GM23338 (cell line): ENCODE measurements at regions not wholly inside any gene's neighbourhood (a gene's known extent, or its start where the extent isn't known, plus 50 kb on each side); places are given as distances from the start of the nearest gene placed in this dataset.

Source experiments
- ATAC-seq: fragments of 200-7000 bp; cut with Tn5 transposase; 3 replicates; pipeline ENCODE4 v1.9.1; 2020
- DNase-seq: peaks from one replicate; pipeline ENCODE4 v3.0.0-alpha.2; 2015; ENCODE audit warnings: low spot score
- H2AFZ ChIP-seq: fragments of 200-600 bp; sonication (generic); 2 replicates; pipeline ENCODE4 v1.8.0; 2016; ENCODE audit warnings: antibody characterized with exemption, mild to moderate bottlenecking, moderate library complexity
- H3F3A ChIP-seq: fragments of 200-600 bp; sonication (generic); replicated peaks from 2 replicates; pipeline ENCODE4 v1.8.0; 2017; ENCODE audit warnings: antibody characterized with exemption, mixed run types, low read depth
- H3K27ac ChIP-seq: fragments of 200-600 bp; sonication (generic); 2 replicates; pipeline ENCODE4 v1.6.1; 2016; ENCODE audit warnings: low read depth
- H3K27me3 ChIP-seq: fragments of 200-600 bp; sonication (generic); 2 replicates; pipeline ENCODE4 v1.8.0; 2016; ENCODE audit warnings: mild to moderate bottlenecking, mixed run types, moderate library complexity; ENCODE audit not compliant: insufficient read depth
- H3K36me3 ChIP-seq: fragments of 200-600 bp; sonication (generic); 2 replicates; pipeline ENCODE4 v1.8.0; 2016; ENCODE audit warnings: mild to moderate bottlenecking; ENCODE audit not compliant: insufficient read depth
- H3K4me1 ChIP-seq: fragments of 200-600 bp; sonication (generic); 2 replicates; pipeline ENCODE4 v1.8.0; 2016; ENCODE audit warnings: mild to moderate bottlenecking, moderate library complexity; ENCODE audit not compliant: insufficient read depth
- H3K4me2 ChIP-seq: fragments of 200-600 bp; sonication (generic); 2 replicates; pipeline ENCODE4 v1.7.1; 2017; ENCODE audit warnings: mixed run types
- H3K4me3 ChIP-seq: fragments of 200-600 bp; sonication (generic); 2 replicates; pipeline ENCODE4 v1.6.1; 2016; ENCODE audit warnings: mixed run types
- H3K79me2 ChIP-seq: fragments of 200-600 bp; sonication (generic); replicated peaks from 2 replicates; pipeline ENCODE4 v1.8.0; 2017; ENCODE audit warnings: mild to moderate bottlenecking; ENCODE audit not compliant: insufficient read depth
- H3K9me2 ChIP-seq: fragments of 200-600 bp; sonication (generic); 2 replicates; pipeline ENCODE4 v1.8.0; 2017; ENCODE audit not compliant: insufficient read depth
- H4K20me1 ChIP-seq: fragments of 200-600 bp; sonication (generic); replicated peaks from 2 replicates; pipeline ENCODE4 v1.8.0; 2017; ENCODE audit warnings: mild to moderate bottlenecking; ENCODE audit not compliant: insufficient read depth
- H3K27ac Mint-ChIP-seq: 2 replicates; pipeline ENCODE4 v1.8.0; 2020; ENCODE audit warnings: inconsistent platforms, mild to moderate bottlenecking, moderate library complexity, mixed read lengths
- H3K27me3 Mint-ChIP-seq: 3 replicates; pipeline ENCODE4 v1.8.0; 2022; ENCODE audit warnings: low read depth, mild to moderate bottlenecking, moderate library complexity, mixed read lengths, inconsistent platforms; ENCODE audit not compliant: insufficient read depth, poor library complexity
- H3K36me3 Mint-ChIP-seq: 3 replicates; pipeline ENCODE4 v1.8.0; 2021; ENCODE audit warnings: low read depth, mild to moderate bottlenecking, inconsistent platforms, moderate library complexity, mixed read lengths
- H3K4me1 Mint-ChIP-seq: 3 replicates; pipeline ENCODE4 v1.8.0; 2020; ENCODE audit warnings: mild to moderate bottlenecking, inconsistent platforms, mixed read lengths
- H3K4me3 Mint-ChIP-seq: 3 replicates; pipeline ENCODE4 v1.8.0; 2021; ENCODE audit warnings: moderate library complexity, mild to moderate bottlenecking, inconsistent platforms, mixed read lengths
- H3K9me3 Mint-ChIP-seq: 3 replicates; pipeline ENCODE4 v1.8.0; 2020; ENCODE audit warnings: moderate library complexity, mild to moderate bottlenecking, inconsistent platforms, mixed read lengths
- EZH2 ChIP-seq: fragments of 200-600 bp; sonication (generic); IDR thresholded peaks from one replicate; pipeline ENCODE4 v1.8.0; 2017; ENCODE audit warnings: antibody characterized with exemption, mild to moderate bottlenecking, low read depth; ENCODE audit not compliant: unreplicated experiment
- JUNB ChIP-seq: IDR thresholded peaks from one replicate; pipeline ENCODE4 v1.6.1; 2016; ENCODE audit warnings: antibody characterized with exemption; ENCODE audit not compliant: unreplicated experiment
- NANOG ChIP-seq: IDR thresholded peaks from 2 replicates; pipeline ENCODE4 v1.6.1; 2016; ENCODE audit warnings: antibody characterized with exemption, borderline replicate concordance
- POLR2AphosphoS5 ChIP-seq: IDR thresholded peaks from 2 replicates; pipeline ENCODE4 v1.6.1; 2016; ENCODE audit warnings: antibody characterized with exemption, low read depth
- STAT1 ChIP-seq: IDR thresholded peaks from one replicate; pipeline ENCODE4 v1.6.1; 2016; ENCODE audit warnings: antibody characterized with exemption; ENCODE audit not compliant: unreplicated experiment
- ZNF331 ChIP-seq: fragments of 250-450 bp; sonication (Bioruptor Pico); IDR thresholded peaks from 2 replicates; pipeline ENCODE4 v1.5.0; 2020; ENCODE audit warnings: low read depth, mild to moderate bottlenecking, moderate library complexity
- ZNF462 ChIP-seq: fragments of 250-450 bp; sonication (Bioruptor Pico); IDR thresholded peaks from 2 replicates; pipeline ENCODE4 v1.5.0; 2020; ENCODE audit warnings: mild to moderate bottlenecking, moderate library complexity
- TF ChIP-seq, protein P1 (sequence below): IDR thresholded peaks from one replicate; pipeline ENCODE4 v1.6.1; 2018; ENCODE audit warnings: antibody characterized with exemption; ENCODE audit not compliant: unreplicated experiment
- TF ChIP-seq, protein P2 (sequence below): IDR thresholded peaks from 2 replicates; pipeline ENCODE4 v1.6.1; 2016; ENCODE audit warnings: antibody characterized with exemption

GRCh38 chr2:19690429-19690828 lies 211.4 kb downstream of the TTC32 start (continued):
- TF ChIP-seq, protein P1, sequence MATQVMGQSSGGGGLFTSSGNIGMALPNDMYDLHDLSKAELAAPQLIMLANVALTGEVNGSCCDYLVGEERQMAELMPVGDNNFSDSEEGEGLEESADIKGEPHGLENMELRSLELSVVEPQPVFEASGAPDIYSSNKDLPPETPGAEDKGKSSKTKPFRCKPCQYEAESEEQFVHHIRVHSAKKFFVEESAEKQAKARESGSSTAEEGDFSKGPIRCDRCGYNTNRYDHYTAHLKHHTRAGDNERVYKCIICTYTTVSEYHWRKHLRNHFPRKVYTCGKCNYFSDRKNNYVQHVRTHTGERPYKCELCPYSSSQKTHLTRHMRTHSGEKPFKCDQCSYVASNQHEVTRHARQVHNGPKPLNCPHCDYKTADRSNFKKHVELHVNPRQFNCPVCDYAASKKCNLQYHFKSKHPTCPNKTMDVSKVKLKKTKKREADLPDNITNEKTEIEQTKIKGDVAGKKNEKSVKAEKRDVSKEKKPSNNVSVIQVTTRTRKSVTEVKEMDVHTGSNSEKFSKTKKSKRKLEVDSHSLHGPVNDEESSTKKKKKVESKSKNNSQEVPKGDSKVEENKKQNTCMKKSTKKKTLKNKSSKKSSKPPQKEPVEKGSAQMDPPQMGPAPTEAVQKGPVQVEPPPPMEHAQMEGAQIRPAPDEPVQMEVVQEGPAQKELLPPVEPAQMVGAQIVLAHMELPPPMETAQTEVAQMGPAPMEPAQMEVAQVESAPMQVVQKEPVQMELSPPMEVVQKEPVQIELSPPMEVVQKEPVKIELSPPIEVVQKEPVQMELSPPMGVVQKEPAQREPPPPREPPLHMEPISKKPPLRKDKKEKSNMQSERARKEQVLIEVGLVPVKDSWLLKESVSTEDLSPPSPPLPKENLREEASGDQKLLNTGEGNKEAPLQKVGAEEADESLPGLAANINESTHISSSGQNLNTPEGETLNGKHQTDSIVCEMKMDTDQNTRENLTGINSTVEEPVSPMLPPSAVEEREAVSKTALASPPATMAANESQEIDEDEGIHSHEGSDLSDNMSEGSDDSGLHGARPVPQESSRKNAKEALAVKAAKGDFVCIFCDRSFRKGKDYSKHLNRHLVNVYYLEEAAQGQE, result no peak
- TF ChIP-seq POLR2AphosphoS5, result no peak
- TF ChIP-seq ZNF331 (CRISPR knock-in tag), result no peak

GRCh38 chr2:19689646-19690168 lies 212.1 kb downstream of the TTC32 start:
- H3K79me2 ChIP-seq, result no peaks in the 10 kb centered on the region
- no peak for ATAC-seq
- Mint-ChIP-seq H3K4me1 (no peaks in the 10 kb centered on the region; the same call in 2 of the 3 replicates), H3K9me3 (no peaks in the 10 kb centered on the region), H3K36me3 (no peaks in the 10 kb centered on the region), H3K4me3 (no peak overlapping the region), H3K27me3 (peaks cover 4% of the 10 kb centered on the region), H3K27ac (no peak overlapping the region)
- H3F3A ChIP-seq, result no peaks in the 10 kb centered on the region
- no peak overlapping the region for H3K27ac ChIP-seq
- H3K4me3 ChIP-seq, result no peak overlapping the region
- no peaks in the 10 kb centered on the region for H3K36me3 ChIP-seq
- H3K4me1 ChIP-seq, result no peaks in the 10 kb centered on the region
- no peaks in the 10 kb centered on the region for H3K27me3 ChIP-seq
- no peak overlapping the region for H3K4me2 ChIP-seq
- no peaks in the 10 kb centered on the region for H4K20me1 ChIP-seq
- DNase-seq, result no peak
- no peak overlapping the region for H2AFZ ChIP-seq
- H3K9me2 ChIP-seq, result 0 out of 2 replicates have a peak, but pooled peaks cover 3% of the 10 kb centered on the region
- TF ChIP-seq ZNF462 (CRISPR knock-in tag) (no peak), JUNB (no peak), ZNF331 (CRISPR knock-in tag) (no peak), POLR2AphosphoS5 (no peak), EZH2 (no peak), NANOG (no peak), STAT1 (no peak)
- TF ChIP-seq, protein P2, sequence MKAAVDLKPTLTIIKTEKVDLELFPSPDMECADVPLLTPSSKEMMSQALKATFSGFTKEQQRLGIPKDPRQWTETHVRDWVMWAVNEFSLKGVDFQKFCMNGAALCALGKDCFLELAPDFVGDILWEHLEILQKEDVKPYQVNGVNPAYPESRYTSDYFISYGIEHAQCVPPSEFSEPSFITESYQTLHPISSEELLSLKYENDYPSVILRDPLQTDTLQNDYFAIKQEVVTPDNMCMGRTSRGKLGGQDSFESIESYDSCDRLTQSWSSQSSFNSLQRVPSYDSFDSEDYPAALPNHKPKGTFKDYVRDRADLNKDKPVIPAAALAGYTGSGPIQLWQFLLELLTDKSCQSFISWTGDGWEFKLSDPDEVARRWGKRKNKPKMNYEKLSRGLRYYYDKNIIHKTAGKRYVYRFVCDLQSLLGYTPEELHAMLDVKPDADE, result no peak
- TF ChIP-seq, protein P1, result no peak
